ENCODE measurements at regions not wholly inside any gene's neighbourhood (a gene's known extent, or its start where the extent isn't known, plus 50 kb on each side); places are given as distances from the start of the nearest gene placed in this dataset.

DNA sequence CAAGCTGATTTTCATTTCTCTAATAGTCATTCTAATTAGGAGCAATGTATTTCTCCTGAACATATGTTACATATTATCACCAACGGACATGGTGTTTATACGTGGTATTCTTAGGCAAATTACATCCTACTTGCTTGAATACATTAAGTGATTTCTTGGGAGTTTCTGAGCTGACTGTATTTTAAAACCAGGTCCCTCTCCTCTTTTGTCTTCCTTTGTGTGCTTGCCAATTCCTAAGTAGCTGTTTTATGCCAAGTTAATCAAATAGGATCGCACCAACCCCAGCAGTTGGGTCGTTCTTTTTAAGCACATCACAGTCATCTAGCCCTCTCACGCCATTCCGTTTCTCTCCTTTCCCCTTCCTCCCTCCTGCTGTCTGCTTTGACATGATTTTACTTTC is 75.4 kb upstream of the MAP2 start:
- TF ChIP-seq, protein P1, sequence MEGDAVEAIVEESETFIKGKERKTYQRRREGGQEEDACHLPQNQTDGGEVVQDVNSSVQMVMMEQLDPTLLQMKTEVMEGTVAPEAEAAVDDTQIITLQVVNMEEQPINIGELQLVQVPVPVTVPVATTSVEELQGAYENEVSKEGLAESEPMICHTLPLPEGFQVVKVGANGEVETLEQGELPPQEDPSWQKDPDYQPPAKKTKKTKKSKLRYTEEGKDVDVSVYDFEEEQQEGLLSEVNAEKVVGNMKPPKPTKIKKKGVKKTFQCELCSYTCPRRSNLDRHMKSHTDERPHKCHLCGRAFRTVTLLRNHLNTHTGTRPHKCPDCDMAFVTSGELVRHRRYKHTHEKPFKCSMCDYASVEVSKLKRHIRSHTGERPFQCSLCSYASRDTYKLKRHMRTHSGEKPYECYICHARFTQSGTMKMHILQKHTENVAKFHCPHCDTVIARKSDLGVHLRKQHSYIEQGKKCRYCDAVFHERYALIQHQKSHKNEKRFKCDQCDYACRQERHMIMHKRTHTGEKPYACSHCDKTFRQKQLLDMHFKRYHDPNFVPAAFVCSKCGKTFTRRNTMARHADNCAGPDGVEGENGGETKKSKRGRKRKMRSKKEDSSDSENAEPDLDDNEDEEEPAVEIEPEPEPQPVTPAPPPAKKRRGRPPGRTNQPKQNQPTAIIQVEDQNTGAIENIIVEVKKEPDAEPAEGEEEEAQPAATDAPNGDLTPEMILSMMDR (conservative IDR thresholded peaks at IDR 0.05) = no peak
- Mint-ChIP-seq H3K4me1 (peaks cover 5% of the 10 kb centered on the region), H3K9me3 (no peaks in the 10 kb centered on the region), H3K27ac (ENCODE audit: unreplicated experiment) (no peak overlapping the region), H3K36me3 (ENCODE audit: low read depth) (no peaks in the 10 kb centered on the region), H3K4me3 (no peak overlapping the region), H3K27me3 (ENCODE audit: low read depth) (no peaks in the 10 kb centered on the region)
- DNase-seq (ENCODE audit: low read depth, low spot score) = no peak

DNA sequence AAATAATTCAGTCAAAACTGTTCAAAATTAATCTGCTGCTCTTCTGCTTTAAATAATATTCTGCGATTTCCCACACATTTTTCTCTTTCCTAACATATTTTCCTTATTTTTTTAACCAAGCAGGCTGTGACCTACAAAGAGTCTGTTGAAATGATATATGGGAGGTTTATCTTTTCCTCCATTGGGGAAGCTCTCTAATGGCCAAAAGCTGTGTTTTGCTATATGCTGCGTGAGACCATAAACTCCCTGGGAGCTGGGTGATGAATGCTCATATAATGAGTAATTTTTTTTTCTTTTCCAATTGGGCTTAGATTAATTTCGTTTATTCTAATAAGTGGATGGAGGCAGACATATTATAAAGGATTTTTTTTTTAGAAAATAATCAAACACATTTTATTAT is 72.2 kb upstream of the MAP2 start:
- TF ChIP-seq, protein P1 (conservative IDR thresholded peaks at IDR 0.05) = no peak
- no peaks in the 10 kb centered on the region for H3K27me3 Mint-ChIP-seq (ENCODE audit: low read depth)
- no peak overlapping the region for H3K27ac Mint-ChIP-seq (ENCODE audit: unreplicated experiment)
- H3K4me3 Mint-ChIP-seq = no peak overlapping the region
- DNase-seq (ENCODE audit: low read depth, low spot score) = no peak
- H3K9me3 Mint-ChIP-seq = peaks cover 7% of the 10 kb centered on the region
- H3K36me3 Mint-ChIP-seq (ENCODE audit: low read depth) = no peaks in the 10 kb centered on the region
- peaks cover 5% of the 10 kb centered on the region for H3K4me1 Mint-ChIP-seq

DNA sequence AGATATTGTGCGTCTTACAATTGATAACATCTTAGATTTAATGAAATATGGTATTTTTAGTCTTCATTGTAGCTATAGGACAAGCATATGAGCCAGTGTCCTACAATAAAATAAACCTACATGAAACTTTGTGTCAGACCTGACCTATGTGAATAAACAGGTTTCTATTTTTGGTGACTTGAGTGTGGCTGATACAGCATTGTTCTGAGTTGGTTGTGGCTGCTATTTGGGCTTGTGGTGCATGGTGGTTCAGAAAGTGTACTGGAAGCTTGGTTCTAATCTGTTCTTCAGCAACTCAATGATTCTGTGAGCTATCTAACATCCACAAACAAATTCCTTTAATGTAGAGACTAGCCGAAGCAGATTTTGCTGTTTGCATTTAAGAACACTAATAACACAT is 64.9 kb upstream of the MAP2 start:
- no peaks in the 10 kb centered on the region for H3K27me3 Mint-ChIP-seq (ENCODE audit: low read depth)
- no peak for DNase-seq (ENCODE audit: low read depth, low spot score)
- H3K9me3 Mint-ChIP-seq = peaks cover 7% of the 10 kb centered on the region
- H3K27ac Mint-ChIP-seq (ENCODE audit: unreplicated experiment) = no peak overlapping the region
- H3K4me1 Mint-ChIP-seq = no peaks in the 10 kb centered on the region
- H3K36me3 Mint-ChIP-seq (ENCODE audit: low read depth) = no peaks in the 10 kb centered on the region
- TF ChIP-seq, protein P1 (conservative IDR thresholded peaks at IDR 0.05) = no peak
- no peak overlapping the region for H3K4me3 Mint-ChIP-seq

DNA sequence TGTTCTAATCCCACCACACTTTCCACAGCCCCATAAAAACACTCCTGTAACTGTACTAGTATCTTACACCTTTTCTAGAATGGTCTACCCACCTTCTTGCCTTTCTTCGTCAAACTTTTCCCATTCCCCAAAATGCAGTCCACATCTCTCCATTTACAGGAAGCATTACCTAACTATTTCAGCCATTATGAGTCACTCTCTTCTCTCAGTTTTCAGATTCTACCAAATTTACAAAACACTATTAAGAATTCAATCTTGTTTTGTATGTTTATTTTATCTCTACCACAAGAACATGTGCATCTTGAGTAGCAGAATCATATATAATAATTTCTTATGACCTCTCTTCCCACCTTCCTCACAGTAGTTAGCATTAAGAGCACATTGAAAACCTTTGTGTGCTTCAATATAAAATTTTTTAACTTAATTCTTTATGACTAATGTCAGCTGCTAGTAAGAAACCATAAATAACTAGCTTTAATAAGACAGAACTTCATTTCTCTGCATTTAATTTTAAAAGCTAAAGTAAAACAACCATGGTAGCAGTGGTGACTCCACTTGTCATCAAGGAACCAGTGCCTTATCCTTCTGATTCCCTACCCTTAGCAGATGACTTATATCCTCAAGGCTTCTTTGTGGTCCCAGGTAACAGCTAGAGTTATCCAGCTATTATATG is 56.6 kb upstream of the MAP2 start:
- Mint-ChIP-seq H3K27me3 (ENCODE audit: low read depth) (no peaks in the 10 kb centered on the region), H3K27ac (ENCODE audit: unreplicated experiment) (no peak overlapping the region), H3K9me3 (peaks cover 7% of the 10 kb centered on the region), H3K4me1 (peaks cover 10% of the 10 kb centered on the region), H3K4me3 (no peak overlapping the region), H3K36me3 (ENCODE audit: low read depth) (peaks cover 4% of the 10 kb centered on the region)
- DNase-seq (ENCODE audit: low read depth, low spot score) = no peak
- TF ChIP-seq, protein P1 (conservative IDR thresholded peaks at IDR 0.05) = no peak

DNA sequence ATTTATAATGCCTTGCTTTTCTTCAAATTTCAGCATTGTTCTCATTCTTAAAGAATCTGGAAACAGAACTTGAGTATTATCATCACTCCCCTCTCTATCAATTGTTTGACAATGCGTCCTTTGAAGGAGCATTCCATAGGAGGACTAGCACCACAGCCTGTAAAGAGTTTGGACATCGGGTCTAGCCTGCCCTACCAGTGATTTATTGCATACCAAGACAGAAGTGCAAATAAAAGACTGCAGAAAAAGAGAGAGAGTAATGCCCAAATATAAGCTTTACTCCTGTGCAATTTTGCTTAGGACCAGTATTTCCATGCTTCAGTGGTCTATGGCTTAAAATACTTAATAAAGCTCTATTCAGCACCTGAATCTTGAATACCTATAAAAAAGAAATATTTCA is 55.4 kb upstream of the MAP2 start:
- Mint-ChIP-seq H3K27ac (ENCODE audit: unreplicated experiment) (no peak overlapping the region), H3K4me1 (peaks cover 10% of the 10 kb centered on the region), H3K27me3 (ENCODE audit: low read depth) (no peaks in the 10 kb centered on the region), H3K9me3 (peaks cover 12% of the 10 kb centered on the region), H3K4me3 (no peak overlapping the region), H3K36me3 (ENCODE audit: low read depth) (peaks cover 11% of the 10 kb centered on the region)
- DNase-seq (ENCODE audit: low read depth, low spot score) = no peak
- TF ChIP-seq, protein P1 (conservative IDR thresholded peaks at IDR 0.05) = no peak

Data from neural crest cell (in vitro differentiated cells).